ENCODE measurements at regions not wholly inside any gene's neighbourhood (a gene's known extent, or its start where the extent isn't known, plus 50 kb on each side); places are given as distances from the start of the nearest gene placed in this dataset.

- TF ChIP-seq EP300 (IDR thresholded peaks at IDR 0.05) (no peak), POLR2A (IDR thresholded peaks at IDR 0.05; ENCODE audit: low read depth) (no peak)
- TF ChIP-seq, protein P1, sequence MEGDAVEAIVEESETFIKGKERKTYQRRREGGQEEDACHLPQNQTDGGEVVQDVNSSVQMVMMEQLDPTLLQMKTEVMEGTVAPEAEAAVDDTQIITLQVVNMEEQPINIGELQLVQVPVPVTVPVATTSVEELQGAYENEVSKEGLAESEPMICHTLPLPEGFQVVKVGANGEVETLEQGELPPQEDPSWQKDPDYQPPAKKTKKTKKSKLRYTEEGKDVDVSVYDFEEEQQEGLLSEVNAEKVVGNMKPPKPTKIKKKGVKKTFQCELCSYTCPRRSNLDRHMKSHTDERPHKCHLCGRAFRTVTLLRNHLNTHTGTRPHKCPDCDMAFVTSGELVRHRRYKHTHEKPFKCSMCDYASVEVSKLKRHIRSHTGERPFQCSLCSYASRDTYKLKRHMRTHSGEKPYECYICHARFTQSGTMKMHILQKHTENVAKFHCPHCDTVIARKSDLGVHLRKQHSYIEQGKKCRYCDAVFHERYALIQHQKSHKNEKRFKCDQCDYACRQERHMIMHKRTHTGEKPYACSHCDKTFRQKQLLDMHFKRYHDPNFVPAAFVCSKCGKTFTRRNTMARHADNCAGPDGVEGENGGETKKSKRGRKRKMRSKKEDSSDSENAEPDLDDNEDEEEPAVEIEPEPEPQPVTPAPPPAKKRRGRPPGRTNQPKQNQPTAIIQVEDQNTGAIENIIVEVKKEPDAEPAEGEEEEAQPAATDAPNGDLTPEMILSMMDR (IDR thresholded peaks at IDR 0.05): peak in 1 of 3 experiments; percentile 16
Observed at GRCh38 chr11:90908074-90908473, 685.2 kb upstream of the CHORDC1 start.
